Tibial nerve (tissue), 4 donors: ENCODE measurements at regions not wholly inside any gene's neighbourhood (a gene's known extent, or its start where the extent isn't known, plus 50 kb on each side); places are given as distances from the start of the nearest gene placed in this dataset.

Source experiments
- DNase-seq, 2 donors: peaks; one replicate each; pipeline ENCODE4 v3.0.0-alpha.2; 2019; ENCODE audit warnings: low spot score in 2 of 2
- H3K27ac ChIP-seq, 4 donors: fragments of 200-600 bp; sonication (generic) in 3 of 4; one replicate each; pipeline ENCODE4 v1.5.1; 2017 to 2019; ENCODE audit warnings: mild to moderate bottlenecking in 1 of 4
- H3K27me3 ChIP-seq, 2 donors: fragments of 200-600 bp; sonication (generic) in 1 of 2; one replicate each; pipeline versions ENCODE4 v1.5.1 to v1.6.0; 2017 to 2019
- H3K36me3 ChIP-seq, 3 donors: fragments of 200-600 bp; sonication (generic); one replicate each; pipeline ENCODE4 v1.5.1; 2018 to 2019
- H3K4me1 ChIP-seq, 4 donors: fragments of 200-600 bp; sonication (generic) in 3 of 4; one replicate each; pipeline ENCODE4 v1.5.1; 2017 to 2019
- H3K4me3 ChIP-seq, 4 donors: fragments of 200-600 bp; sonication (generic) in 3 of 4; one replicate each; pipeline ENCODE4 v1.5.1; 2017 to 2019; ENCODE audit warnings: mild to moderate bottlenecking in 1 of 4, moderate library complexity in 1 of 4
- H3K9me3 ChIP-seq, 4 donors: fragments of 200-600 bp; sonication (generic) in 3 of 4; one replicate each; pipeline ENCODE4 v1.5.1; 2017 to 2019
- CTCF ChIP-seq, 5 experiments: fragments of 200-600 bp in 3 of 5; fragments of 450-650 bp in 2 of 5; sonication (generic) in 3 of 5; IDR thresholded peaks; one replicate each; pipeline ENCODE4 v1.5.1; 2016 to 2019; ENCODE audit warnings: antibody characterized with exemption in 5 of 5, mild to moderate bottlenecking in 3 of 5, moderate library complexity in 2 of 5
- EP300 ChIP-seq, 2 donors: sonication (generic); formaldehyde crosslinking; IDR thresholded peaks; one replicate each; pipeline ENCODE4 v1.6.1; 2017; ENCODE audit warnings: antibody characterized with exemption in 2 of 2, mild to moderate bottlenecking in 1 of 2
- POLR2A ChIP-seq, 2 donors: fragments of 450-650 bp; IDR thresholded peaks; one replicate each; pipeline ENCODE4 v1.6.1; 2017; ENCODE audit warnings: antibody characterized with exemption in 2 of 2, mild to moderate bottlenecking in 2 of 2, moderate library complexity in 2 of 2
- WGBS, 2 donors: methylation state at CpG; one replicate each; pipeline ENCODE4 v1.1.5; 2018; 5-methylcytosine and 5-hydroxymethylcytosine counted together

GRCh38 chr5:58136406-58136805 lies 323.5 kb downstream of the PLK2 start:
- Histone ChIP-seq H3K4me1 (peaks cover 0 to 7% (median 0%) of the 10 kb centered on the region in 4 donors), H3K27ac (no peak overlapping the region), H3K27me3 (no peaks in the 10 kb centered on the region), H3K9me3 (no peaks in the 10 kb centered on the region), H3K4me3 (no peak overlapping the region), H3K36me3 (no peaks in the 10 kb centered on the region)
- 81 to 82% methylated on average over 5 of the region's 5 CpGs for WGBS, 2 donors
- TF ChIP-seq CTCF (IDR thresholded peaks at IDR 0.05) (no peak), EP300 (IDR thresholded peaks at IDR 0.05) (no peak), POLR2A (IDR thresholded peaks at IDR 0.05) (no peak)
- no peak for DNase-seq

- Histone ChIP-seq H3K9me3 (no peaks in the 10 kb centered on the region), H3K4me3 (no peak overlapping the region), H3K27me3 (no peaks in the 10 kb centered on the region), H3K4me1 (peaks cover 0 to 7% (median 0%) of the 10 kb centered on the region in 4 donors), H3K36me3 (no peaks in the 10 kb centered on the region), H3K27ac (no peak overlapping the region)
- TF ChIP-seq POLR2A (IDR thresholded peaks at IDR 0.05) (no peak), EP300 (IDR thresholded peaks at IDR 0.05) (no peak), CTCF (IDR thresholded peaks at IDR 0.05) (no peak)
- WGBS, 2 donors, result 59 to 63% methylated on average over 5 of the region's 5 CpGs
- no peak for DNase-seq
Observed at GRCh38 chr5:58135571-58136335, 324.1 kb downstream of the PLK2 start.

GRCh38 chr5:58133631-58134296 lies 326.1 kb downstream of the PLK2 start:
- H3K9me3 ChIP-seq, result no peaks in the 10 kb centered on the region
- H3K27ac ChIP-seq, result no peak overlapping the region
- WGBS, 2 donors, result 24 to 32% methylated on average over 5 of the region's 5 CpGs
- no peak overlapping the region for H3K4me3 ChIP-seq
- peaks cover 0 to 7% (median 0%) of the 10 kb centered on the region in 4 donors for H3K4me1 ChIP-seq
- no peak for DNase-seq
- no peaks in the 10 kb centered on the region for H3K27me3 ChIP-seq
- TF ChIP-seq EP300 (IDR thresholded peaks at IDR 0.05) (no peak), CTCF (IDR thresholded peaks at IDR 0.05) (no peak), POLR2A (IDR thresholded peaks at IDR 0.05) (no peak)
- H3K36me3 ChIP-seq, result no peaks in the 10 kb centered on the region

- no peaks in the 10 kb centered on the region for H3K9me3 ChIP-seq
- no peak for TF ChIP-seq POLR2A (IDR thresholded peaks at IDR 0.05)
- no peak for TF ChIP-seq CTCF (IDR thresholded peaks at IDR 0.05)
- TF ChIP-seq EP300 (IDR thresholded peaks at IDR 0.05), result no peak
- H3K4me3 ChIP-seq, result no peak overlapping the region
- DNase-seq, result no peak
- 68 to 72% methylated on average over 7 of the region's 7 CpGs for WGBS, 2 donors
- H3K27ac ChIP-seq, result no peak overlapping the region
- no peaks in the 10 kb centered on the region for H3K27me3 ChIP-seq
- no peaks in the 10 kb centered on the region for H3K36me3 ChIP-seq
- peaks cover 0 to 7% (median 0%) of the 10 kb centered on the region in 4 donors for H3K4me1 ChIP-seq
Observed at GRCh38 chr5:58133216-58133615, 326.7 kb downstream of the PLK2 start.
